SHP77 treated with DMSO at 0.1 percent for 48 hours (cell line): ENCODE measurements at regions not wholly inside any gene's neighbourhood (a gene's known extent, or its start where the extent isn't known, plus 50 kb on each side); places are given as distances from the start of the nearest gene placed in this dataset.
"Not testable (repeated sequence)": the region's sequence is repeated elsewhere in the genome, so short reads cannot be mapped to it uniquely, and the experiment has no call there.

Experiments used
- DNase-seq: peaks from one replicate; lab custom pipeline; 2025; lab: John Stamatoyannopoulos, UW

DNA sequence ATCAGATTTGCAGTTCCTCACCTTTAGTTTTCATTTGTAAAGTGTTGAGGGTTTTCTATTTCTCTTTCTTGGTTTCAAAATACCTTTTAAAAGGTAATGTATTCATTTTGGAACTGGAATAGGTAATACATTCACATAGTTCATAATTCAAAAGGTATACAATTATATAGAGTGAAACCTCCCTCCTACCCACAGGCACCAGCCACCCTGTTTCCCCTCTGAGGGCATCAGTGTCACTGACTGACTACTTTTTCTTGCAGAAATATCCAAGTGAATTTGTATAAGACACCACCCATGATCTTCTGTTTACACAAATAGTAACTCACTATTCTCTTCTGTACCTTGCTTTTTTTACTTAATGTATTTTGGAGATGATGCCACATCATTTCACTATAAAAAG lies 139.6 kb upstream of the EGLN3 start:
- DNase-seq = no peak

DNA sequence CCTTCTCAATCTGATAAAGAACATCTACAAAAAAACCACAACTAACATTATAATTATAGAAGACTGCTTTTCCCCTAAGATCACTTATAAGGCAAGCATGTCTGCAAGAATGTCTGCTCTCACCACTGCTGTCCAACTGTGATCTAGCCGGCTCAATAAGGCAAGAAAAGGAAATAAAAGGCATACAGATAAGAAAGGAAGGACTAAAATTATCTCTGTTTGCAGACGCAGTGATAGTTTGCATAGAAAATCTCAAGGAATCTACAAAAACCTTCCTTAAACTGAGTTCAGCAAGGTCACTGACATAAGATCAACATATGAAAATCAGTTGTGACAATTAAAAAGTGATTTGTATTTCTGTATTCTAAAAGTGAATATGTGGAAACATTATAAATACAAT lies 138.0 kb upstream of the EGLN3 start:
- no peak for DNase-seq

DNA sequence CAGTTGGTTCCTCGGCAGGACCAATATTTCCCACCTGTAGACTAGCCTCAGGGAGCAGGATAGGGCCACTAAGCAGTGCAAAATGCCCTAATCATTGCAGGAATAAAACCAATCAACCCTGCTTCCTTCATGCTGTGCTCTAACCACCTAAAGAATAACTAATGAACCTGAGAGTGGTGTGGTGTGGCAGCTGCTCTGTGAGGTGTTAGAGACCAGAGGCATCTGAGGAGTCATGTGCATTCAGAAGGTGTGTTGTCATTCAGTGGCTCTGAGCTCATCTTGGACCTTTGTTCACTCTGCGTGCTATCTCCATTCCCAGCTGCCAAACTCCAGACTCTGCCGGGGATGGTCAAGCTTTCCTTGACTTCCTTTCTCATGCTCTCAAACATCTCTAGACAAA lies 136.7 kb upstream of the EGLN3 start:
- DNase-seq = no peak

DNA sequence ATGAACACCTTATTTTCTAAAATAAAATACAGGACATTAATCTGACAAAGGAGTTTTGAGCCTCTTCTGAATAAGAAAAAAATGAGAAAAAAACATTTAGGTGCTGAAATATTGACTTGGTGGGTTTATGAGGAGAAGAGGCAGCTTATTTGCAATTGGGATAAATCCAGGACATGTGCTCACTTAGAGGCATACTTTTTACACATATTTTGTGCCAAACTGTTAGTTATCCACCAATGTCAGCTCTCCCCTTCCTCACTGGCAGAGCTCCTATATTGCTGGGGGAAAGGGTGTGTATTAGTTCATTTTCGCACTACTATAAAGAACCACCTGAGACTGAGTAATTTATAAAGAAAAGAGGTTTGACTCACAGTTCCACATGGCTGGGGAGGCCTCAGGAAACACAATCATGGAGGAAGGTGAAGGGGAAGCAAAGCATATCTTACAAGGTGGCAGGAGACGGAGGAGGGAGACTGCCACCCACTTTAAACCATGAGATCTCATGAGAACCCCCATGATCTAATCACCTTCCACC lies 135.4 kb upstream of the EGLN3 start:
- no peak for DNase-seq

GRCh38 chr14:34085695-34086094 lies 134.8 kb upstream of the EGLN3 start:
- no peak for DNase-seq

GRCh38 chr14:34081576-34082136 lies 130.8 kb upstream of the EGLN3 start:
- peak; percentile 93 for DNase-seq

DNA sequence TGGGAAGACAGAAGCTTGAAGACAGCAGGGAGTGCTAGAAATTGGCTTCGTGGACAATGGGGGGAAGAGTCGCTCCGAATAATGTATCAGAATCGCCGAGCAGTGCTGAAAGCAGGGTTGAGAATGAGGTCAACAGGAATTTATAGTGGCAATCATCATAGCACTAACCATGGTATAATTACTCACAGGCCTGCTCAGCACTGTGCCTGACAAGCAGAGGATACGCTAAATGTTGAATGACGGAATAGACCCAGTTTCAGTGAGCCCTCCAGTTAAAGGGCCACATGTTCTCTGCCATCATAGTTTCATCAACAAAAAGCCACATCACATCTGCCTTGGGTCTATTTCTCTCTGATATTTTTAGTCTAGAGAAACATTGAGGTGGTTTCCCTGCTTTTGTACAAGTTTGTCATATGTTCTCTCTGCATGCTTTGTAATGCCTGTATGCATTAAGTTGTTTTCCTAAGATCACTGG lies 130.3 kb upstream of the EGLN3 start:
- peak; percentile 85 for DNase-seq

- not testable (repeated sequence) for DNase-seq
These were observed 128.8 kb upstream of the EGLN3 start for GRCh38 chr14:34079643-34080042.

GRCh38 chr14:34078117-34078743 lies 127.4 kb upstream of the EGLN3 start:
- DNase-seq = no peak

- no peak for DNase-seq
These were observed 125.0 kb upstream of the EGLN3 start for GRCh38 chr14:34075826-34076225.

- no peak for DNase-seq
These were observed 124.3 kb upstream of the EGLN3 start for GRCh38 chr14:34075042-34075744.

DNA sequence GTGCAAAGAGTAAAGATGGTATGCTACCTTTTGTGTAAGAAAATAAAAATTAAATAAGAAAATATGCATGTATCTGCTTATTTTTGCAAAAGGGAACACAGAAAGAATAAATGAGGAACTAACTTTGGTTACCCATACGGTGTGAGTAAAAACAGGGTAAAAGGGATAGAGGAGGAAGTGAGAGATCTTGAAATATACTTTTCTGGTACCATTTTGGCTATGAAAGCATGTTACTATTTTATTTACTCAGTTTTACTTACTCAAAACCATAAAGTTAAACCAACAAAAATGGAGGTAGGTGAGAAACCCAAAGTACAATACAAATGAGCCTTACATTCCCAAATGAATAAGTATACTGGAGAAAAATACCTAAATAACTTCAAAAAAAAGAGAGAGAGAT lies 122.0 kb upstream of the EGLN3 start:
- DNase-seq = no peak

GRCh38 chr14:34072401-34072800 lies 121.5 kb upstream of the EGLN3 start:
- no peak for DNase-seq

DNA sequence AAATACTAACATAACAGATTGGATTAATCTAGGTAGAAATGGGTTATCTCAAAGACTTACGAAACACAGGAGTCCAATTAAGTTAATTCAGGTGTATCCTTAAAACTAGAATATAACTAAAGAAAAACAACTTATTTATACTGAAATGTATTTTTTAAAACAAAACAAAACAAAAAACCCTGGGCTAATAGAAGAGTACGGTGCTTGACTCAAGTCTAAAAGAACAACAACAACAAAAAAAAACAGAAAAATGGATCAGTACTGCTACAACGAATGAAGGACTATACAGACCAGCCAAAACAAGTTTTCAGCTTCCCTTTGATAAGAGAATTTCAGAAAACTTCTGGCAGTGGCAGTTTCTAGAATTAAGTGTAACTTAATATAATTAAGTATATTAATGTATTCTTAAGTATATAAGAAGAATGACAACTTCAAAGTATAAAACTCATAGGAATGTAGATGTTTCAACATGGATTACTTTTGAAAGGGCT lies 120.1 kb upstream of the EGLN3 start:
- DNase-seq = no peak

DNA sequence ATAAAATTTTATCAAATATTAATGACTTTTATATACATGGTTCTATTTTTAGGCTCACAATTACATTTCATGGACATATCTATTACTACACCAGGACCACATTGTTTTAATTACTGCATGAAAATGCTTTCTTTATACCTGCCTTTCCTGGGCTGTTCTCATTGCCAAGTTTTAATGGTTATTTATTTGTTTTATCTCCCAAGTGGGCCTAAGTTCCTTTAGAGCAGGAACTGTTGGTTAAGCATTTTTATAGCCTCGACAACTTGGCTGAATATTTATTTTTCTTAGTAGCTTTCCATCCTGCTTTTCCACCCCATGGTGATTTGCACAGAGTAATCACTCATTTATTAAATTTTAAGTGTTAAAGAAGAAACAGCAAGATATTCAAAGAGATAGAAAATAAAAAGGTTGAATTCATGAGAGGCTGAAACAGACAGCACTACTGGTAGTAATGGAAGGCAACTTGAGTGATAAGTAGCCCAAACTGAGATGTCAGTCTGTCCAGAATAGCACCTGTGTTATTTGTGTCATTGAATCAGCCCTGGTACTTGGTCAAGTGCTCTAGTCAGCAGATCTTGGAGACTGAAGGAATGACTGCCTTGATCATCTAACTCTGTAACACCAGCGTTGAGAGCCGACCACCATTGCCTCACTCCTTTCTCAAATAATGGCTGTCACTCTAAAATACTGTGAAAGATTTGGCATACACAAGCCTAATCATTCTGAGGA lies 119.1 kb upstream of the EGLN3 start:
- DNase-seq = no peak

- DNase-seq = no peak
These were observed 116.7 kb upstream of the EGLN3 start for GRCh38 chr14:34067587-34067986.

DNA sequence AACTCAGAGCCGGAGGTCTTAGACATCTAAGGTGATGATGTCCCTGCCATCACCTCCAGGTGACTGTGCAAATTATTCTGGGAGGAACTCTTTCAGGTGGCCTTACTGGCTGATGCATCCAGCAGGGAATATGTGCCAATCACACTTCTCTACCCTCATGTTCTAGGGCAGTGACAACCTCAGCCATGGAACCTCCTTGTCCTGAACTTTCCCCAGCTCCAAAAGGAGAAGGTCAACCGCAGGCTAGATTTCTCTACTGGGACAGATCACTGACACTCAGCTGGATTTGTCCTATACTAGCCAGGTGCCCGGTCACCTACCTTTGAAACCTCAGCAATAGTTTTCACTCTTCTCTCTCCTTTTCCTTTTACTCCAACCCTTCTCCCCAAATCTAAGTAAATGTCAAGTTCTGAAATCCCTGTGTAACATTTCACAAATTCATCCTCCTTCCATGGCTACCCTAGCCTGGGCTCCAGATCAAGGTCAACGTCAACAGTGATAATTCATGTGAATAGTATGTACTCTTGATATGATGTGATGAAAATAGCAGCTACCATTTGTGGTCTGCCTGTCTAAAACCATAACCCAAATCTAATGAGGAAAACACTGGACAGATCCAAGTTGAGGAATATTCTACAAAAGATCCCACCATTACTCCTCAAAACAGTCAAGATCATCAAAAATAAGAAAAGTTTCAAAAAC lies 115.0 kb upstream of the EGLN3 start:
- DNase-seq = no peak

- no peak for DNase-seq
These were observed 114.4 kb upstream of the EGLN3 start for GRCh38 chr14:34065236-34065635.

- DNase-seq = no peak
These were observed 113.5 kb upstream of the EGLN3 start for GRCh38 chr14:34064349-34064748.

GRCh38 chr14:34063470-34064164 lies 112.7 kb upstream of the EGLN3 start:
- DNase-seq = no peak

DNA sequence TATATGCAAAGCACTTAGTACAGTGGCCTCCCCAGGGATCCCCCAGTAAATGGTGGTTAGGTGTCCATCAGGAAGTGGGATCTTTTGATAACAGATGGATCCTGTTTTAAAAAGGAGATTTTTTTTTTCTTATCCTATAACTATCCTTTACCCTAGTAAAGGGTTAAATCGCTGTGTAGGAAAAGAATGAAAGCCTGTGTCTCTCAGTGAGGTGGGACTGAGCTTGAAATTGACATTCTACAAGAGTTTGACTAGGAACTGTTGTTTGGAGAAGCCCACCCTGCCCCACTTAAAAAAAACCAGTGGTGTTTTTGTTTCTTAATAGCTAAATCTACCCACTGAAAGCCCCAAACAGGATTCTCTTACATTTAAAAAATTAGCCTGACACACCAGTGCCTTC lies 112.2 kb upstream of the EGLN3 start:
- no peak for DNase-seq
